SK-N-SH (cell line): ENCODE measurements at regions not wholly inside any gene's neighbourhood (a gene's known extent, or its start where the extent isn't known, plus 50 kb on each side); places are given as distances from the start of the nearest gene placed in this dataset.

ENCODE experiments used
- CTCF ChIA-PET: fragments of 300-600, 350-600 bp; formaldehyde crosslinking; extraction: SDS; loops from one replicate; lab custom pipeline; 2021; lab: Yijun Ruan, JAX
- POLR2A ChIA-PET: fragments of 350-600 bp; sonication (Branson Sonifier 250); formaldehyde crosslinking; extraction: SDS; loops from one replicate; lab custom pipeline; 2020; ENCODE audit warnings: antibody characterized with exemption, inconsistent platforms; lab: Yijun Ruan, JAX
- DNase-seq: peaks from one replicate; pipeline ENCODE4 v3.0.0; 2012
- H2AFZ ChIP-seq: fragments of 200-600 bp; sonication (generic); 2 replicates; pipeline ENCODE4 v1.8.1; 2016; ENCODE audit warnings: antibody characterized with exemption, mild to moderate bottlenecking, low read depth
- H3F3A ChIP-seq: fragments of 200-600 bp; sonication (generic); replicated peaks from 2 replicates; pipeline ENCODE3; 2016; ENCODE audit warnings: antibody characterized with exemption, mild to moderate bottlenecking; ENCODE audit not compliant: insufficient read depth
- H3K27ac ChIP-seq, 2 experiments: fragments of 200-500 bp in 1 of 2; fragments of 200-600 bp in 1 of 2; sonication (Bioruptor generic) in 1 of 2; sonication (generic), shearing (Covaris generic) in 1 of 2; 2 replicates each; pipeline versions ENCODE4 v1.5.1 to v1.6.1; 2014 to 2016; ENCODE audit warnings: low read depth in 2 of 2, inconsistent platforms in 1 of 2, low read length in 1 of 2, mild to moderate bottlenecking in 1 of 2, mixed read lengths in 1 of 2
- H3K27me3 ChIP-seq: fragments of 200-600 bp; sonication (generic), shearing (Covaris generic); 2 replicates; pipeline ENCODE4 v1.6.1; 2016; ENCODE audit warnings: mixed run types; ENCODE audit not compliant: insufficient read depth
- H3K36me3 ChIP-seq, 2 experiments: fragments of 200-500 bp in 1 of 2; fragments of 200-600 bp in 1 of 2; sonication (Bioruptor generic) in 1 of 2; sonication (generic) in 1 of 2; replicated peaks in 1 of 2; 2 replicates each; pipeline versions ENCODE3 to v1.5.1; 2014 to 2016; ENCODE audit warnings: low read length in 1 of 2, mild to moderate bottlenecking in 1 of 2; ENCODE audit not compliant: insufficient read depth in 2 of 2, control insufficient read depth in 1 of 2
- H3K4me1 ChIP-seq, 2 experiments: fragments of 200-500 bp in 1 of 2; fragments of 200-600 bp in 1 of 2; sonication (Bioruptor generic) in 1 of 2; sonication (generic), shearing (Covaris generic) in 1 of 2; 2 replicates each; pipeline versions ENCODE4 v1.5.1 to v1.6.1; 2014 to 2016; ENCODE audit warnings: low read depth in 1 of 2, low read length in 1 of 2, mixed run types in 1 of 2; ENCODE audit not compliant: insufficient read depth in 2 of 2, control insufficient read depth in 1 of 2
- H3K4me2 ChIP-seq: fragments of 200-600 bp; sonication (generic), shearing (Covaris generic); 2 replicates; pipeline ENCODE4 v1.6.1; 2017; ENCODE audit warnings: mixed run types
- H3K4me3 ChIP-seq, 2 experiments: fragments of 200-500 bp in 1 of 2; fragments of 200-600 bp in 1 of 2; sonication (Bioruptor generic) in 1 of 2; sonication (generic), shearing (Covaris generic) in 1 of 2; 2 replicates each; pipeline versions ENCODE4 v1.5.1 to v1.8.1; 2014 to 2016; ENCODE audit warnings: low read depth in 2 of 2, inconsistent platforms in 1 of 2, low read length in 1 of 2, mild to moderate bottlenecking in 1 of 2, mixed read lengths in 1 of 2, moderate library complexity in 1 of 2
- H3K79me2 ChIP-seq: fragments of 200-600 bp; sonication (generic); 2 replicates; pipeline ENCODE4 v1.8.1; 2017; ENCODE audit warnings: mild to moderate bottlenecking; ENCODE audit not compliant: insufficient read depth
- H3K9ac ChIP-seq: fragments of 200-600 bp; sonication (generic); 2 replicates; pipeline ENCODE4 v1.6.1; 2017; ENCODE audit warnings: mixed run types
- H3K9me2 ChIP-seq: fragments of 200-600 bp; sonication (generic); 2 replicates; pipeline ENCODE4 v1.6.1; 2017; ENCODE audit warnings: mixed run types
- H3K9me3 ChIP-seq: fragments of 200-600 bp; sonication (generic); 2 replicates; pipeline ENCODE4 v1.6.1; 2017; ENCODE audit warnings: mixed run types, mild to moderate bottlenecking, moderate library complexity
- H4K20me1 ChIP-seq: fragments of 200-600 bp; sonication (generic); 2 replicates; pipeline ENCODE4 v1.6.1; 2017; ENCODE audit warnings: mild to moderate bottlenecking, mixed run types; ENCODE audit not compliant: insufficient read depth
- CHD2 ChIP-seq: fragments of 150-350 bp; IDR thresholded peaks from 2 replicates; pipeline ENCODE4 v1.6.1; 2018; ENCODE audit warnings: low read length; ENCODE audit not compliant: partially characterized antibody
- ELF1 ChIP-seq: IDR thresholded peaks from 2 replicates; pipeline ENCODE4 v1.4.0; 2012
- EZH2phosphoT487 ChIP-seq: fragments of 200-600 bp; sonication (generic); IDR thresholded peaks from 2 replicates; pipeline ENCODE4 v1.6.1; 2017; ENCODE audit warnings: low read depth, mixed run types, mild to moderate bottlenecking, antibody characterized with exemption, moderate library complexity, borderline replicate concordance
- FOXJ3 ChIP-seq: sonication (generic); formaldehyde crosslinking; IDR thresholded peaks from 2 replicates; pipeline ENCODE4 v1.5.1; 2020; ENCODE audit warnings: mild to moderate bottlenecking, missing genetic modification reagents
- FOXM1 ChIP-seq: IDR thresholded peaks from 2 replicates; pipeline ENCODE4 v1.4.0; 2012; ENCODE audit warnings: low read depth, mild to moderate bottlenecking
- GABPA ChIP-seq: IDR thresholded peaks from 2 replicates; pipeline ENCODE4 v1.4.0; 2012; ENCODE audit warnings: low read depth, mild to moderate bottlenecking
- IRF3 ChIP-seq: fragments of 150-350 bp; IDR thresholded peaks from 2 replicates; pipeline ENCODE4 v1.6.1; 2016; ENCODE audit warnings: mild to moderate bottlenecking, low read depth, low read length
- JUND ChIP-seq: IDR thresholded peaks from 2 replicates; pipeline ENCODE4 v1.4.0; 2012
- MXI1 ChIP-seq: IDR thresholded peaks from 2 replicates; pipeline ENCODE4 v1.6.1; 2012; ENCODE audit warnings: mild to moderate bottlenecking, low read depth, low read length, improper control_type of control experiment
- NFIC ChIP-seq: IDR thresholded peaks from 2 replicates; pipeline ENCODE4 v1.4.0; 2012; ENCODE audit warnings: borderline replicate concordance
- RCOR1 ChIP-seq: fragments of 150-350 bp; IDR thresholded peaks from 2 replicates; pipeline ENCODE4 v1.6.1; 2017; ENCODE audit warnings: antibody characterized with exemption, low read length
- RFX5 ChIP-seq: IDR thresholded peaks from 2 replicates; pipeline ENCODE4 v1.6.1; 2012; ENCODE audit warnings: mild to moderate bottlenecking, improper control_type of control experiment, low read length
- SIN3A ChIP-seq: IDR thresholded peaks from 2 replicates; pipeline ENCODE4 v1.6.1; 2012; ENCODE audit warnings: low read depth, mild to moderate bottlenecking, low read length, moderate library complexity, borderline replicate concordance
- TAF1 ChIP-seq: IDR thresholded peaks from 2 replicates; pipeline ENCODE4 v1.6.1; 2012; ENCODE audit warnings: low read depth, mild to moderate bottlenecking, low read length, moderate library complexity, borderline replicate concordance
- USF2 ChIP-seq: fragments of 150-350 bp; IDR thresholded peaks from 2 replicates; pipeline ENCODE4 v1.6.1; 2017; ENCODE audit warnings: antibody characterized with exemption, low read length, low read depth, borderline replicate concordance
- ZBTB33 ChIP-seq: IDR thresholded peaks from 2 replicates; pipeline ENCODE4 v1.4.0; 2012; ENCODE audit warnings: low read depth, borderline replicate concordance
- WGBS: methylation state at CpG from one replicate; pipeline ENCODE4 v1.1.6; 2017; ENCODE audit warnings: low lambda C conversion rate; 5-methylcytosine and 5-hydroxymethylcytosine counted together
- TF ChIP-seq, protein P1 (sequence below): fragments of 200-600 bp; sonication (generic); IDR thresholded peaks from 2 replicates; pipeline ENCODE4 v1.6.1; 2017; ENCODE audit warnings: antibody characterized with exemption, mild to moderate bottlenecking, moderate library complexity

- Histone ChIP-seq H3K9me3 (no peaks in the 10 kb centered on the region), H3K36me3 (no peaks in the 10 kb centered on the region), H3K79me2 (no peaks in the 10 kb centered on the region), H3K27ac (no peak overlapping the region), H2AFZ (no peak overlapping the region), H3K9ac (no peak overlapping the region), H3K4me3 (no peak overlapping the region), H4K20me1 (no peaks in the 10 kb centered on the region), H3F3A (no peaks in the 10 kb centered on the region), H3K27me3 (no peaks in the 10 kb centered on the region), H3K9me2 (no peaks in the 10 kb centered on the region), H3K4me1 (no peaks in the 10 kb centered on the region), H3K4me2 (no peak overlapping the region)
- DNase-seq, result no peak
- CTCF ChIA-PET, result no interaction called here
- TF ChIP-seq RCOR1 (no peak), NFIC (no peak), FOXM1 (no peak), MXI1 (no peak)
- WGBS, result 47% methylated on average over 1 of the region's 1 CpG
- POLR2A ChIA-PET, result no interaction called here
Observed at GRCh38 chr1:199724049-199724448, 303.5 kb upstream of the NR5A2 start.

- H3K36me3 ChIP-seq, result no peaks in the 10 kb centered on the region
- H3K27me3 ChIP-seq, result no peaks in the 10 kb centered on the region
- H3K9me3 ChIP-seq, result no peaks in the 10 kb centered on the region
- H3K9me2 ChIP-seq, result no peaks in the 10 kb centered on the region
- no peak overlapping the region for H3K4me2 ChIP-seq
- H3F3A ChIP-seq, result no peaks in the 10 kb centered on the region
- H3K79me2 ChIP-seq, result no peaks in the 10 kb centered on the region
- no peak overlapping the region for H2AFZ ChIP-seq
- no peaks in the 10 kb centered on the region for H4K20me1 ChIP-seq
- ChIA-PET POLR2A (no interaction called here), CTCF (no interaction called here)
- H3K27ac ChIP-seq, result no peak overlapping the region
- no peaks in the 10 kb centered on the region for H3K4me1 ChIP-seq
- H3K4me3 ChIP-seq, result no peak overlapping the region
- DNase-seq, result no peak
- 73% methylated on average over 3 of the region's 3 CpGs for WGBS
- TF ChIP-seq FOXJ3 (CRISPR knock-in tag) (no peak), NFIC (no peak), TAF1 (no peak)
- TF ChIP-seq, protein P1, sequence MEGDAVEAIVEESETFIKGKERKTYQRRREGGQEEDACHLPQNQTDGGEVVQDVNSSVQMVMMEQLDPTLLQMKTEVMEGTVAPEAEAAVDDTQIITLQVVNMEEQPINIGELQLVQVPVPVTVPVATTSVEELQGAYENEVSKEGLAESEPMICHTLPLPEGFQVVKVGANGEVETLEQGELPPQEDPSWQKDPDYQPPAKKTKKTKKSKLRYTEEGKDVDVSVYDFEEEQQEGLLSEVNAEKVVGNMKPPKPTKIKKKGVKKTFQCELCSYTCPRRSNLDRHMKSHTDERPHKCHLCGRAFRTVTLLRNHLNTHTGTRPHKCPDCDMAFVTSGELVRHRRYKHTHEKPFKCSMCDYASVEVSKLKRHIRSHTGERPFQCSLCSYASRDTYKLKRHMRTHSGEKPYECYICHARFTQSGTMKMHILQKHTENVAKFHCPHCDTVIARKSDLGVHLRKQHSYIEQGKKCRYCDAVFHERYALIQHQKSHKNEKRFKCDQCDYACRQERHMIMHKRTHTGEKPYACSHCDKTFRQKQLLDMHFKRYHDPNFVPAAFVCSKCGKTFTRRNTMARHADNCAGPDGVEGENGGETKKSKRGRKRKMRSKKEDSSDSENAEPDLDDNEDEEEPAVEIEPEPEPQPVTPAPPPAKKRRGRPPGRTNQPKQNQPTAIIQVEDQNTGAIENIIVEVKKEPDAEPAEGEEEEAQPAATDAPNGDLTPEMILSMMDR, result no peak
- no peak overlapping the region for H3K9ac ChIP-seq
Observed at GRCh38 chr1:199725002-199725565, 302.4 kb upstream of the NR5A2 start.

DNA sequence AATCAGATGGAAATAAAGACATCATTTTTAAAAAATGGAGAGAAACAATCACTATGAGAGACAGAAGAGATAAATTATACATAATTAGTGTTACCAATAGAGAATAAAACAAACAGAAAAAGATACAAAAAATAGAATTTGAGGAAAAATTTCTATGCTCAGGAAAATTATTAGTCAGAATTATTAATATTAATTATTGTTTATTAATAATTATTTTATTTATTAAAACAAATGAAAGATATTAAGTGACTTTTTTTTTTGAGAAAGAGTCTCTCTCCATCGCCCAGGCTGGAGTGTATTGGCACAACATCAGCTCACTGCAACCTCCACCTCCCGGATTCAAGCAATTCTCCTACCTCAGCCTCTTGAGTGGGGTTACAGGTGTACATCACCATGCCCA is 299.8 kb upstream of the NR5A2 start:
- Histone ChIP-seq H3K9ac (no peak overlapping the region), H3K27me3 (no peaks in the 10 kb centered on the region), H2AFZ (no peak overlapping the region), H3K9me2 (no peaks in the 10 kb centered on the region), H3K4me2 (no peak overlapping the region), H3K79me2 (no peaks in the 10 kb centered on the region), H3K9me3 (no peaks in the 10 kb centered on the region), H3K36me3 (no peaks in the 10 kb centered on the region), H4K20me1 (no peaks in the 10 kb centered on the region), H3F3A (no peaks in the 10 kb centered on the region), H3K4me1 (no peaks in the 10 kb centered on the region), H3K4me3 (no peak overlapping the region), H3K27ac (no peak overlapping the region)
- CTCF ChIA-PET, result no interaction called here
- WGBS, result 74% methylated on average over 2 of the region's 2 CpGs
- POLR2A ChIA-PET, result no interaction called here
- no peak for DNase-seq
- TF ChIP-seq JUND (no peak), RCOR1 (no peak), ELF1 (no peak), IRF3 (no peak), USF2 (no peak), GABPA (no peak), NFIC (no peak), CHD2 (no peak), RFX5 (no peak), ZBTB33 (no peak), EZH2phosphoT487 (no peak), SIN3A (no peak)
